Thyroid gland (tissue), 4 donors: ENCODE measurements at regions not wholly inside any gene's neighbourhood (a gene's known extent, or its start where the extent isn't known, plus 50 kb on each side); places are given as distances from the start of the nearest gene placed in this dataset.

ENCODE experiments used
- POLR2A ChIP-seq, 2 donors: fragments of 450-650 bp; IDR thresholded peaks; one replicate each; pipeline ENCODE4 v1.6.1; 2017; ENCODE audit warnings: antibody characterized with exemption in 2 of 2, mild to moderate bottlenecking in 2 of 2, moderate library complexity in 1 of 2
- TF ChIP-seq, protein P1 (sequence below), 6 experiments: fragments of 200-600 bp in 3 of 6; fragments of 450-650 bp in 3 of 6; sonication (generic) in 3 of 6; IDR thresholded peaks; one replicate each; pipeline ENCODE4 v1.5.1; 2016 to 2019; ENCODE audit warnings: antibody characterized with exemption in 6 of 6, mild to moderate bottlenecking in 2 of 6, inconsistent platforms in 1 of 6, moderate library complexity in 1 of 6

DNA sequence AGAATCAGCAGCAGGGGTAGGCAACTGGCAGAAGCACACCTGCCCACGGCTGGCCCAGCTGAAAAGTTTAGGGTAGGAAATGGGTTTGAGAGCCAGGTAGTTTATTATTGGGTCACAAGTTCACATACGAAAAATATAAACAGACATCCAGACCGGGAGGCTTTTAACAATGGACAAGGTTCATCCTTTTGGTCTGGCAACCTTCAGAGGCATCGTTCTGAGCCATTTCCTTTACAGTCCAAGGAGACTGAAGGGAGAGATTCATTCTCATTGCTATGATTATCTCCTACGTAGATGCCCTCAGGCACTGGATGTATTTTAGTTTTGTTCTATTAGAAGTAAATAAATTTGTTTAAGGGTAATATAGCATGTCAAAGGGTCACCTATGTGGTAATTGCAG is 248.0 kb upstream of the THBS1 start:
- TF ChIP-seq POLR2A (IDR thresholded peaks at IDR 0.05) = no peak
- TF ChIP-seq, protein P1, sequence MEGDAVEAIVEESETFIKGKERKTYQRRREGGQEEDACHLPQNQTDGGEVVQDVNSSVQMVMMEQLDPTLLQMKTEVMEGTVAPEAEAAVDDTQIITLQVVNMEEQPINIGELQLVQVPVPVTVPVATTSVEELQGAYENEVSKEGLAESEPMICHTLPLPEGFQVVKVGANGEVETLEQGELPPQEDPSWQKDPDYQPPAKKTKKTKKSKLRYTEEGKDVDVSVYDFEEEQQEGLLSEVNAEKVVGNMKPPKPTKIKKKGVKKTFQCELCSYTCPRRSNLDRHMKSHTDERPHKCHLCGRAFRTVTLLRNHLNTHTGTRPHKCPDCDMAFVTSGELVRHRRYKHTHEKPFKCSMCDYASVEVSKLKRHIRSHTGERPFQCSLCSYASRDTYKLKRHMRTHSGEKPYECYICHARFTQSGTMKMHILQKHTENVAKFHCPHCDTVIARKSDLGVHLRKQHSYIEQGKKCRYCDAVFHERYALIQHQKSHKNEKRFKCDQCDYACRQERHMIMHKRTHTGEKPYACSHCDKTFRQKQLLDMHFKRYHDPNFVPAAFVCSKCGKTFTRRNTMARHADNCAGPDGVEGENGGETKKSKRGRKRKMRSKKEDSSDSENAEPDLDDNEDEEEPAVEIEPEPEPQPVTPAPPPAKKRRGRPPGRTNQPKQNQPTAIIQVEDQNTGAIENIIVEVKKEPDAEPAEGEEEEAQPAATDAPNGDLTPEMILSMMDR (IDR thresholded peaks at IDR 0.05) = no peak
